ENCODE measurements at regions not wholly inside any gene's neighbourhood (a gene's known extent, or its start where the extent isn't known, plus 50 kb on each side); places are given as distances from the start of the nearest gene placed in this dataset.
A peak's percentile ranks its signal among the peaks of the same experiment; 100 is the strongest.
"Not testable (repeated sequence)": the region's sequence is repeated elsewhere in the genome, so short reads cannot be mapped to it uniquely, and the experiment has no call there.

GRCh38 chr1:228937851-228938536, 202.7 kb downstream of the RHOU start:
- no peak overlapping the region for H3K27ac Mint-ChIP-seq
- H3K36me3 Mint-ChIP-seq (ENCODE audit: low read depth), result no peaks in the 10 kb centered on the region
- H3K9me3 Mint-ChIP-seq, result no peaks in the 10 kb centered on the region
- H3K4me1 Mint-ChIP-seq, result peaks cover 20% of the 10 kb centered on the region
- no peak for DNase-seq
- peaks cover 10% of the 10 kb centered on the region for H3K27me3 Mint-ChIP-seq
- no peak overlapping the region for H3K4me3 Mint-ChIP-seq
- intact Hi-C loops (cut with micrococcal nuclease), result no loop called here

DNA sequence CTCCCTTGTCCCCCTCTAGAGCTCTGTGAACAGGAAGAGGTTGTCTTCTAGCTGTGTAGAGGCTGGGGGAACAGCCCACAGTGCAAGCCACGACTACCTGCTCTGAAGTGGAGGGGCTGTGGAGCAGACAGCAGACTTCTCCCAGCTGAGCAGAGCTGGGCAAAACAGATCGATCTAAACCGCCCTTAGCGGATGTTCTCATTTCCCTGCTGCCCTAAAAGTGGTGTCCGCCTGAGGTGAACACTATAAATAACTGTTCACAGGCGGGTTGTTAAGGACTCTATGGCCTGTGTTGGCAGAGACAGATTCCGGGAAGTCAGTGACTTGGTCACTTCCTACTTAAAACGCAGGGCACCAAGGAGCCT, 203.2 kb downstream of the RHOU start:
- peaks cover 20% of the 10 kb centered on the region for H3K4me1 Mint-ChIP-seq
- intact Hi-C loops (cut with micrococcal nuclease), result no loop called here
- DNase-seq, result peak; percentile 69
- H3K27ac Mint-ChIP-seq, result no peak overlapping the region
- no peaks in the 10 kb centered on the region for H3K9me3 Mint-ChIP-seq
- no peaks in the 10 kb centered on the region for H3K36me3 Mint-ChIP-seq (ENCODE audit: low read depth)
- no peak overlapping the region for H3K4me3 Mint-ChIP-seq
- peaks cover 9% of the 10 kb centered on the region for H3K27me3 Mint-ChIP-seq

DNA sequence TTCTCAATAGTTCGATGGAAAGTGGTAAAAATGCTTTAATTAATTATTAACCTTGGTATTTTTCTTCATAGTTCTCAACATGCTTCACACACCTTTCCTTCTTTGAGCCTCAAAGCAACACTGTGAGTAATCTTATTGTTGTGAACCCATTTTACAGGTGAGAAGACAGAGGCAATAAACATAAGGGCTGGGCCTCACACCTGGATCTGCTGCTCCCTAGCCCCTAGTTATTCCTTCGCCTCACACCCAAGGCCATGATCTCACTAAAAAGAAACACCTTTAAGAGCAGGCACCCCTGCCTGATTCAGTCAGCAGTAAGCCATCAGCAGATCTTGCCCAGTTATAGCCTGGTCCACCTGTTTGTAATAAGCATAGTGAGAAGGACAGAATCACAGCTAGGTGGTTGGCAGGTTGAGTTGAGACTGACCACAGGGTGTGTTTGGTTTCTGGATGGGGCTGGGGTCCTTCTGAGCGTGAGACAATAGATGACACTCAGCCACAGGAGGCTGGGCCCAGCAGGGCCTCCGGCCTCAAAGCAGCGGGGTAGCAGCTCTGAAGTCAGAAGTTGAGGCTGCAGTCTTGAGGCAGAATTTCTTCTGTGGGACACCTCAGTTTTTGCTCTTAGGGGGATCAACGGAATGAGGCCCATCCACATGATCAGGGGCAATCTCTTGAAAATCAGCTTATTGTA, 203.9 kb downstream of the RHOU start:
- Mint-ChIP-seq H3K36me3 (ENCODE audit: low read depth) (no peaks in the 10 kb centered on the region), H3K9me3 (no peaks in the 10 kb centered on the region), H3K27ac (no peak overlapping the region), H3K4me3 (no peak overlapping the region), H3K27me3 (peaks cover 7% of the 10 kb centered on the region), H3K4me1 (peaks cover 20% of the 10 kb centered on the region)
- intact Hi-C loops (cut with micrococcal nuclease), result no loop called here
- no peak for DNase-seq

- Mint-ChIP-seq H3K36me3 (ENCODE audit: low read depth) (no peaks in the 10 kb centered on the region), H3K4me1 (peaks cover 21% of the 10 kb centered on the region), H3K27me3 (peaks cover 7% of the 10 kb centered on the region), H3K27ac (no peak overlapping the region), H3K4me3 (no peak overlapping the region), H3K9me3 (no peaks in the 10 kb centered on the region)
- no peak for DNase-seq
- intact Hi-C loops (cut with micrococcal nuclease), result no loop called here
Measured at GRCh38 chr1:228939881-228940392, 204.7 kb downstream of the RHOU start.

DNA sequence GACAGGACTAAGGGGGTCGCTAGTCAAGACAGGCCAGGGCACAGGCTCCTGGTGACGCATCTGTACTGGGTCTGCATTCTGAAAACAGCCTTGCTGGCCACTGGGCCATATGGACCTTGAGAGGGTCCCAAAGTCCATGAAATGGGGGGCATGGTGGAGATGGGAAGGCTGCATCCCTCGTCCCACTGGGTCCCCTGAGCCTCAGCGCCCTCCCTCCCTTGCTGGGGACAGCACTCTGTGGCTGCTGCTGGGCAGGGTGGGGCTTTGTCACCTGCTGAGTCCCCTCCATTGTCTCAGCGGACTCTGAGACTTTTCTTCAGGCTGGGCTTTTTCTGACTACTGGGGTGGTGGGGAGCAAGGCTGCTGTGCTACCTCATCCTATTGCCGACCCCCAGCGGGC, 205.2 kb downstream of the RHOU start:
- H3K36me3 Mint-ChIP-seq (ENCODE audit: low read depth), result no peaks in the 10 kb centered on the region
- H3K4me3 Mint-ChIP-seq, result no peak overlapping the region
- peaks cover 7% of the 10 kb centered on the region for H3K27me3 Mint-ChIP-seq
- no peak overlapping the region for H3K27ac Mint-ChIP-seq
- intact Hi-C loops (cut with micrococcal nuclease), result no loop called here
- H3K4me1 Mint-ChIP-seq, result peaks cover 23% of the 10 kb centered on the region
- no peak for DNase-seq
- H3K9me3 Mint-ChIP-seq, result no peaks in the 10 kb centered on the region

DNA sequence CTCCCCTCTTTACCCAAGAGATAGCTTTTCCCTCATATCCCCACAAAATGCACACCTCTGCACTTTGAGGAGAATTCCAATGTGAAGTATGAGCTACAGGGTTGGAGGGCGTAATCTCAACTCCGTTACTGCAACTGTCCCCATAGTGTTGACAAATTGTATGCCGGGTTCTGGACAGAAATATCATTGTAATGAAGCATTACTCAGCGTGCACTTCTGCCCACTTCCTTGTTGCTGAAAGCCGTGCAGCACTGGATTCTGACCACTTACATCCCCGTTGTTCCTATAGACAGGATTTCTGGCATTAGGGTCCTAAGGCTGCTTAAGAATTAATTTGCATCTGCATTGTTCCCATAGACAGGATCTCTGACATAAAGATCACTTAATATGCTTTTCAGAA, 205.6 kb downstream of the RHOU start:
- H3K36me3 Mint-ChIP-seq (ENCODE audit: low read depth), result no peaks in the 10 kb centered on the region
- H3K4me1 Mint-ChIP-seq, result peaks cover 22% of the 10 kb centered on the region
- H3K4me3 Mint-ChIP-seq, result no peak overlapping the region
- H3K27me3 Mint-ChIP-seq, result peaks cover 7% of the 10 kb centered on the region
- intact Hi-C loops (cut with micrococcal nuclease), result no loop called here
- no peak overlapping the region for H3K27ac Mint-ChIP-seq
- H3K9me3 Mint-ChIP-seq, result no peaks in the 10 kb centered on the region
- no peak for DNase-seq

- Mint-ChIP-seq H3K36me3 (ENCODE audit: low read depth) (no peaks in the 10 kb centered on the region), H3K27me3 (peaks cover 7% of the 10 kb centered on the region), H3K27ac (no peak overlapping the region), H3K4me3 (no peak overlapping the region), H3K4me1 (peaks cover 19% of the 10 kb centered on the region), H3K9me3 (no peaks in the 10 kb centered on the region)
- DNase-seq, result no peak
- intact Hi-C loops (cut with micrococcal nuclease), result no loop called here
Measured at GRCh38 chr1:228941666-228942065, 206.4 kb downstream of the RHOU start.

DNA sequence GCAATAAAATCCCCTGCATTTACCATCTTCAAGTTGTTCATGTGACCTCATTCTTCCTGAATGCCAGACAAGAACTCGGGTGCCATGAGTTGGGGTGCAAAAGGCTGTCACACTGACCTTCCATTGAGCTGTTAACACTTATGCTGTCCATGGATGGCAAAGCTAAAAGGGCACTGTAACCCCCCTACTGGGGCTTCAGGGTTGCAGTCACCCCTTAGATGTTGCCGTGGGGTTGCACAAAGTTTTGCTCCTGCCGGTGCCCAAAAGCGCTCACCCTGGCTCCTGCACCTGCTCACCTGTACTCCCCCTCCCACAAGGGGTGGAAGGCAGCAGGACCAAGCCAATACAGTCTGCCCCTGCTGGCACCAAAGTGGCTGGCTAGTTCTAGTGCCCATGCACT, 208.2 kb downstream of the RHOU start:
- DNase-seq, result no peak
- Mint-ChIP-seq H3K36me3 (ENCODE audit: low read depth) (no peaks in the 10 kb centered on the region), H3K9me3 (no peaks in the 10 kb centered on the region), H3K4me3 (no peak overlapping the region), H3K27ac (no peak overlapping the region), H3K27me3 (peaks cover 7% of the 10 kb centered on the region), H3K4me1 (peaks cover 11% of the 10 kb centered on the region)
- intact Hi-C loops (cut with micrococcal nuclease), result no loop called here

- Mint-ChIP-seq H3K9me3 (no peaks in the 10 kb centered on the region), H3K4me3 (no peak overlapping the region), H3K36me3 (ENCODE audit: low read depth) (no peaks in the 10 kb centered on the region), H3K27me3 (peaks cover 7% of the 10 kb centered on the region), H3K4me1 (peaks cover 5% of the 10 kb centered on the region), H3K27ac (no peak overlapping the region)
- intact Hi-C loops (cut with micrococcal nuclease), result no loop called here
- no peak for DNase-seq
Measured at GRCh38 chr1:228944296-228944695, 209.0 kb downstream of the RHOU start.

- Mint-ChIP-seq H3K27ac (no peak overlapping the region), H3K36me3 (ENCODE audit: low read depth) (no peaks in the 10 kb centered on the region), H3K27me3 (peaks cover 7% of the 10 kb centered on the region)
Measured at GRCh38 chr1:228944935-228945371, 209.7 kb downstream of the RHOU start.

DNA sequence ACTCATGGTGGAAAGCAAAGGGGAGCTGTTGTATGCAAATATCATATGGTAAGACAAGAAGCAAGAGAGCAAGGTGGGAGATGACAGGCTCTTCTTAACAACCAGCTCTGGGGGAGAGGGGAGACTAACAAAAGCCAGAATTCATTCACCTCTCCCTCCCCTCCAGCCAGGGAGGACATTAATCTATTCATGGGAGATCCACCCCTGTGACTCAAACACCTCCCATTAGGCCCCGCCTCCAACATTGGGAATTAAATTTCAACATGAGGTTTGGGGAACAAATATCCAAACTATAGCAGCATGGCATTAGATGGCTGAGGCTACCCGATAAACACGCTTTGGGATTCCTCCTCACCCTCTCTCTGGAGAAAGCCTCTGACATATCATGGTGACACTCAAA, 210.6 kb downstream of the RHOU start:
- H3K27me3 Mint-ChIP-seq, result peaks cover 7% of the 10 kb centered on the region
- H3K36me3 Mint-ChIP-seq (ENCODE audit: low read depth), result no peaks in the 10 kb centered on the region
- H3K4me3 Mint-ChIP-seq, result no peak overlapping the region
- peaks cover 3% of the 10 kb centered on the region for H3K4me1 Mint-ChIP-seq
- intact Hi-C loops (cut with micrococcal nuclease), result no loop called here
- no peak for DNase-seq
- H3K9me3 Mint-ChIP-seq, result no peaks in the 10 kb centered on the region
- no peak overlapping the region for H3K27ac Mint-ChIP-seq

More at GRCh38 chr1:228944935-228945371, 209.7 kb downstream of the RHOU start:
- no peak overlapping the region for H3K4me3 Mint-ChIP-seq
- no peak for DNase-seq
- H3K9me3 Mint-ChIP-seq, result no peaks in the 10 kb centered on the region
- intact Hi-C loops (cut with micrococcal nuclease), result no loop called here
- peaks cover 3% of the 10 kb centered on the region for H3K4me1 Mint-ChIP-seq

- intact Hi-C loops (cut with micrococcal nuclease); H3K9me3 Mint-ChIP-seq; H3K27ac Mint-ChIP-seq; DNase-seq; H3K4me3 Mint-ChIP-seq; H3K27me3 Mint-ChIP-seq; H3K4me1 Mint-ChIP-seq; H3K36me3 Mint-ChIP-seq (ENCODE audit: low read depth): not testable (repeated sequence)
Measured at GRCh38 chr1:228949617-228950016, 214.3 kb downstream of the RHOU start.

DNA sequence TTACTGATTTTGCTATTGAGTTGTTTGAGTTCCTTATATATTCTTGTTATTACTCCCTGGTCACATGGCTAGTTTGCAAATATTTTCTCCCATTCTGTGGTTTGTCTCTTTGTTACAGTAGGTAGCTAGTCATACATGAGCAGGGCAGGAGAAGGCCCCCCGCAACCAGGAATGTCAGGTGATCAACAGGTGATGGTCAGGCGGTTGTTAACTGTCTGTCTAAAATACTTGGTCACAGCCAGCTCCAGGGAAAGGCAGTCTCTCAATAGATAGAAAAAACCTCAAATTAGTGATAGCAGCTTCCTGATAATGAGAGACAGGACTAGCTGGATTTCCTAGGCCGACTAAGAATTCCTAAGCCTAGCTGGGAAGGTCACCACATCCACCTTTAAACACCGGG, 217.9 kb downstream of the RHOU start:
- Mint-ChIP-seq H3K27me3 (peaks cover 3% of the 10 kb centered on the region), H3K4me1 (no peaks in the 10 kb centered on the region), H3K9me3 (no peaks in the 10 kb centered on the region), H3K36me3 (ENCODE audit: low read depth) (no peaks in the 10 kb centered on the region), H3K4me3 (no peak overlapping the region), H3K27ac (no peak overlapping the region)
- intact Hi-C loops (cut with micrococcal nuclease), result no loop called here
- no peak for DNase-seq

DNA sequence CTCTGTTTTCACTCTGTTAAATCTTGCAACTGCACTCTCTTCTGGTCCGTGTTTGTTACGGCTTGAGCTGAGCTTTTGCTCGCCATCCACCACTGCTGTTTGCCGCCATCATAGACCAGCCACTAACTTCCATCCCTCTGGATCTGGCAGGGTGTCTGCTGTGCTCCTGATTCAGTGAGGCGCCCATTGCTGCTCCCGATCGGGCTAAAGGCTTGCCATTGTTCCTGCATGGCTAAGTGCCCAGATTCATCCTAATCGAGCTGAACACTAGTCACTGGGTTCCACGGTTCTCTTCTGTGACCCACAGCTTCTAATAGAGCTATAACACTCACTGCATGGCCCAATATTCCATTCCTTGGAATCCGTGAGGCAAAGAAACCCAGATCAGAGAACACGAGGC, 218.5 kb downstream of the RHOU start:
- H3K4me3 Mint-ChIP-seq; H3K9me3 Mint-ChIP-seq; H3K4me1 Mint-ChIP-seq; DNase-seq; H3K27me3 Mint-ChIP-seq; H3K27ac Mint-ChIP-seq; H3K36me3 Mint-ChIP-seq (ENCODE audit: low read depth); intact Hi-C loops (cut with micrococcal nuclease): not testable (repeated sequence)

Measured in activated CD4-positive, alpha-beta T cell treated with anti-CD3 and anti-CD28 coated beads, Interleukin-2, amount 10 ng/mL, durations not matched to agents 24 days and 14 days (primary cell).